Right lobe of liver (tissue), 4 donors: ENCODE measurements at regions not wholly inside any gene's neighbourhood (a gene's known extent, or its start where the extent isn't known, plus 50 kb on each side); places are given as distances from the start of the nearest gene placed in this dataset.

Experiments used
- POLR2A ChIP-seq: fragments of 450-650 bp; IDR thresholded peaks from one replicate; pipeline ENCODE4 v1.6.1; 2017; ENCODE audit warnings: antibody characterized with exemption, mild to moderate bottlenecking
- TF ChIP-seq, protein P1 (sequence below), 4 donors: fragments of 200-600 bp in 3 of 4; fragments of 450-650 bp in 1 of 4; IDR thresholded peaks; one replicate each; pipeline versions ENCODE4 v1.5.1 to v1.8.0; 2016 to 2022; ENCODE audit warnings: antibody characterized with exemption in 4 of 4, mild to moderate bottlenecking in 2 of 4
- donor health status: DM: no; HTN: no; CAD: no.
- donor health status: DM: no; HTN: no; CAD: no.
- donor health status: DM: no; HTN: yes; CAD: no.

DNA sequence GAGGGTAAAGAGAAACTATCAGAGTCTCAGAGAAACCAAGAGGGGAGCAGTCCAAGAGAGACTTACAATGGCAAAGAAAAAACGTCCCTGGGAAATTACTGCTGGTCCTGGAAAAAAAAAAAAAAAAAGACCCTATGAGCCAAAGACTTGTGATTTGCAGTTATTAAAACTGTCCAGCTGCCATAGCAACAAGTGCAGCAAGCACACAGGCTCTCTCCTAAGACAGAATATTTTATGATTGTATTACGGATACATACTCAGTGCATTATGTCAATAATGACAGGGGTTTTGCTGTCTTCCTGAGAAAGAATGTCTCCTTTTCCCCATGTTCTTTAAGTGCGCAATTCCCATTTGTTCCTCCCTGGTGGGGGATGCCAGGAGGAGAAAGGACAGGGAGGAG, 178.5 kb downstream of the GPAM start:
- TF ChIP-seq, protein P1, sequence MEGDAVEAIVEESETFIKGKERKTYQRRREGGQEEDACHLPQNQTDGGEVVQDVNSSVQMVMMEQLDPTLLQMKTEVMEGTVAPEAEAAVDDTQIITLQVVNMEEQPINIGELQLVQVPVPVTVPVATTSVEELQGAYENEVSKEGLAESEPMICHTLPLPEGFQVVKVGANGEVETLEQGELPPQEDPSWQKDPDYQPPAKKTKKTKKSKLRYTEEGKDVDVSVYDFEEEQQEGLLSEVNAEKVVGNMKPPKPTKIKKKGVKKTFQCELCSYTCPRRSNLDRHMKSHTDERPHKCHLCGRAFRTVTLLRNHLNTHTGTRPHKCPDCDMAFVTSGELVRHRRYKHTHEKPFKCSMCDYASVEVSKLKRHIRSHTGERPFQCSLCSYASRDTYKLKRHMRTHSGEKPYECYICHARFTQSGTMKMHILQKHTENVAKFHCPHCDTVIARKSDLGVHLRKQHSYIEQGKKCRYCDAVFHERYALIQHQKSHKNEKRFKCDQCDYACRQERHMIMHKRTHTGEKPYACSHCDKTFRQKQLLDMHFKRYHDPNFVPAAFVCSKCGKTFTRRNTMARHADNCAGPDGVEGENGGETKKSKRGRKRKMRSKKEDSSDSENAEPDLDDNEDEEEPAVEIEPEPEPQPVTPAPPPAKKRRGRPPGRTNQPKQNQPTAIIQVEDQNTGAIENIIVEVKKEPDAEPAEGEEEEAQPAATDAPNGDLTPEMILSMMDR (IDR thresholded peaks at IDR 0.05) = no peak
- TF ChIP-seq POLR2A = no peak
